ENCODE measurements at regions not wholly inside any gene's neighbourhood (a gene's known extent, or its start where the extent isn't known, plus 50 kb on each side); places are given as distances from the start of the nearest gene placed in this dataset.

DNA sequence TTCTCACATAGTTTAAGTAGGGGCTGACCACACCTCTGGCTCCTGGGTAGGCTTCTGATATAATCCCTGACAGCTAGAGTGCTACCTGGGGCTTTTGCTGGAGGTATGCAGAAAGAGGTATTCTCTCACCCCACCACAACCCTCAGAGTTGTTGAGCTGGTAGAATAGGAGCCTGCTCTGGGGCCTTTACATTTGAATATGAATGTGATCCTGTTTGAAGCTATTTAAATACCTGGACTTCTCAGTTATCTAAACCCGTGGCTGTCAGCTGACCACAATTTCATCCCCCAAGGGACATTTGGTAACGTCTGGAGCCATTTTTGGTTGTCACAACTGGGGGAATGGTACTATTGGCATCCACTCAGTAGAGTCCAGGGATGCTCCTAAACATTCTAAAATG is 669.1 kb downstream of the SATB2 start:
- no peak for DNase-seq

DNA sequence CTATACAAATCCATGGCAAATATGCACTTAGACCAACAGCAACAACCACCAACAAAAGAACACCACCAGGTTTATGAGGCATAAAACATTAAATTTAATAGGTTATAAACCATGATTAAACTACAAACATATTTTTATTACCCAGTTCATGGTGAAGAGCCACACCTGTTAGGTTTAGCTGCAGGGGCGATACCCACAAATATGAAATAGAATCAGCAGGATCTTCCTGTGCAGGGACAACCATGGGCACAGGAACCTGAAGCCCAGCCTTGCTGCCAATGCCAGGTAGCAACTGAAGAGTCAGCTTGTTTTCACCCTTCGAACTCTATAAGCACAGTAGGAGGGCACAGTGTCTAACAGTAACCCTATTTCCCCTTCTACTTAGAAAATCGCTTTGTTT is 675.0 kb downstream of the SATB2 start:
- no peak for DNase-seq

DNA sequence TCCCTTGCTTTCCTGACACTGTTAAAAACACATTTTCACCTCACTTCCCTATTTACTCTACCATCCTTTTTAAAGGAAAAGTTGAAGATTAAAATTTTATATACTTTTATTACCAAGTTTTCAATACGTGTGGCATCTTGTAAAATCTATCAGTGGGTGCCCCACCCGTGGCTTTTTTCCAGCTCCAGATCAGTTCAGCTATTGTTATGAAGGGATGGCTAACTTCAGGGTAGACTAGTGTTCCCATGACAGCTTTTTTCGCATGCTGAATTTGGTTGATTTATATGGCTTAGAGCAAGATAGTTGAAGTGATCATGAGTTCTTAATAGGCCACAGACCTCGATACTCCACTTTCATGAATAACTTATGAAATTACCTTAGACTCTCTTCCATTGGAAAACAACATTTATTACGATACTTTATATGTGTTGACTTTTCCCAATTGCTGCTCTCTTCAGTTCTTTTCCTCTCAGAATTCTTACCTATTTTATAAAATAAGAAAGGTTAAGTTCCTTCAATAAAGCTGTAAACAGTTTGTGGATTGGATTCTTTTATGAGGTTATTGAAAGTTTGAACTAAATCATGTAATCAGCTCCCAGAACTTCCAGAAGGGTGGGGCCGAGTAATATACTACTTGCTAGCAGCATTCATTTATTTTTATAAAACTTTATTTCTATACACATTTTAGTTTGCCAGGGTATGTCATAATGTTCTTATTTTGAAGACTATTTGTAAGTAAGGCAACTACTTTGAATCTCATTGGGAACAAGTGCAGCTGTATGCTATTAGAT is 680.9 kb downstream of the SATB2 start:
- DNase-seq, result no peak

DNA sequence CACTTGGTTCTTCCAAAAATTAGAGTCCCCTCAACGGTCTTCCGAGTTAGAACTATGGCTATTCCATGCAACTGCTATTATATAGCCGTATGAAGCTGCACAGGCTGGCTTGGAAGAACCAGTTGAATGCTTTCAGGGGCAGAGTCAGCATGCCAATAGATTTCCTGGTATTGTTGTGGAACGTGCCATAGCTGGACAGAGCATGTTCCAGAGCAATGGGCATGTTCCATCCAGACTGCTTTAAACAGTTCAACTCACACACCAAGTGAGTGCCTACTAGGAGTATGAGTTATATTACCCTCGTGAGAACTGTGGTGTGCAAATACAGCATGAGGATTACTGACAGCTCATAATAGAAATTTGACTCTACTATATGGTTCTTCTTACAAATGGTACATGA is 682.0 kb downstream of the SATB2 start:
- DNase-seq, result no peak

DNA sequence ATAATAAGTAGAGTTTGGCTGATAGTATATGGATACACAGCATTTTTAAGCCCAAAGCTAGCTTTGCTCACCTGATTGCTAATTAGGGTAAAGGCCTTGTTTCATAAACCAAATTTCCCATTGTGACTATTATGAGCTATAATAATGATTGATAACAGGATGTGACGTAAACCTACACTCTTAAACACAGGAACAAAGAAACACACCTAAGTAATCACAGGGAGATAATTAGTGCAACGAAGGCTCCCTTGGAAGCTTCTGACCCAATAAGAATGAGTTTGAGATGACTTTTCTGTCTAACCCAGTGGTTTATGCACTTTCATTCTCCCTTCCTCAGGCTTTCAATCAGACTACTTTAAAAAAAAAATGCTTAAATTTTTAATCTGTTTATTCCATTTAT is 683.2 kb downstream of the SATB2 start:
- DNase-seq, result no peak

DNA sequence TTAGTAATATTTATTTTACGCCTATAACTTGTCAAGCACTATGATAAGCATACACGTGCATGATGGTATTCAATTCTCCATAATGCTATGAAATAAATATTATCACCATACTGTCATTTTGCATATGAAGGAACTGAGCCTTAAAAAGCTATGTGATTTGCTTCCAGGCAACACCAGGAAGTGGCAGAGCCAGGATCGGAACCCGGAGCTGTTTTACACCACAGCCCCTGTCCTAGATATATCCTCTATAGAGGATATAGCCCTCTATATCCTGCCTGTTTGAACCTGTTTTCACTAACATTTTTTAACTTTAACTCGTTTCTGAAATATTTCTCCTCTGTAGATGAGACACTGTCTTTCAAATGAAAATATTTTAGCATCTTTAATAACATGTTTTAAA is 690.0 kb downstream of the SATB2 start:
- no peak for DNase-seq

DNA sequence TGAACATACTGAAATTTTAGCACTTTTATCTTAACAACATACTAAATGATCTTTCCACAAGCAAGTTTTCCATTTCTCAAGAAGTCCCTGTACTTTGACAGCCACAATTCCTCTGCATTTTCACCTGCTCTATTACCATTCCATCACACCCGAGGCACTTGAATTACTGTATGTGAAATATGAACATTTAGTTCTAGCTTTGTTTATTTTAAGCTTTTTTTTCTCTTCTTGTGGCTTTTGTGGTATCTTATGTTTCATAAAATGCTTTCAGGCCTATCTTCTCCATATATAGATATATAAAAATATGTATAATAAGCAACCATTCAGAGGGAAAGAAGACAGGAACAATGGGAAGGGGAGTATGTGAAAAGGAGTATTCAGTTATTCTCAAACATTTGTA is 693.9 kb downstream of the SATB2 start:
- no peak for DNase-seq

DNA sequence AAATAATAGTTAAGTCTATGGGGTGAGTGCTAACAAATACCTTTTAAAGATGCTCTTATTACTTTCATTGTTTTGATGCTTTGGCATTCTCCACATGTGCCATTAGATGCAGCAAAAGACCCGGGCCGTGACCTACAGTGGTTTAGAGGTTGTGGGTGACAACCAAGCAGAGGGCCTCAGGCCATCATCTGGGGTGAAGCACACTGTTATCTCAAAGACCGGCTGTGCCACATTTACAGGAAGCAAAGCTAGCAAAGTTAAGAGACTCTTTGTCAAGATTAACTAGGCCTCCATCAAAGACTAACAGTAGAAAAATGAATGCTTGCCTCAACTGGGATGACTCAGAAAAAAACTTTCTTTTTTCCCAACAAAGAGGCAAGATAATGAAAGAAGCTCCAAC is 695.3 kb downstream of the SATB2 start:
- DNase-seq, result peak; percentile 73

DNA sequence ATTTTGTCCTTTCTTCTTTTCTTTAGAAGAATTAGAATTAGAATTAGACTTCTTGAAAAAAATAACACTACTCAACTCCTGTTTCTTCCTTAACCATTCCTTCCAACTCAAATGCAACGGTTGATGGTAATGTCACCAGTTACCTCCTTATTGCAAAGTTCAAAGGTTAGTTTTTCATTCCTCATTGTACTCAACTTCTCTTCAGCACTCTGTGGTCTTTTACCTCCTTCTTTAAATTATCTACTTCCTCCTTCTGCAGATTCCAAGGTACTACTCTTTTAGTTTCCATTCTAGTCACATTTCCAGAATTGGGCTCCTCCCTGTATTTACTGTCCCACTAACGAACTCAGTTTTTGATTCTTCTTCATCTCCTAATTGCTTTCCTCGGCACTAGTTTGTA is 700.7 kb downstream of the SATB2 start:
- DNase-seq, result no peak

DNA sequence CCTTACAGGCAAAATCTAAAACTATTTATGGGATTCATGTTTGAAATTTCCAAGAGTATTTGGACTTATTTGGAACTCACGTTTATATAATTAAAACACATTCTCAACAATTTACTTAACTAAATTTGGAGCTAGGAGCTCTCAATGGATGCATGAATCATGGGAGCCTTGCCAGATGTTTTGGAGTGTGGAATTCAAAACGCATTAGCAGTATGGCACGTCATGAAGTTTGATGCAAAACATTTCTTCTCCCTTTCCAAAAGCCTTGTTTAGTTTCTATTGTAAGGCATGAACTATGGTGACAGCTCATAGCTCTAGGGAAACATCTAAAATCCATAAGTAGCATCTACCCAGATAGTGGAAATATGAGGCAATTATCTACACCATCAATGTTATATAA is 701.6 kb downstream of the SATB2 start:
- DNase-seq, result no peak

DNA sequence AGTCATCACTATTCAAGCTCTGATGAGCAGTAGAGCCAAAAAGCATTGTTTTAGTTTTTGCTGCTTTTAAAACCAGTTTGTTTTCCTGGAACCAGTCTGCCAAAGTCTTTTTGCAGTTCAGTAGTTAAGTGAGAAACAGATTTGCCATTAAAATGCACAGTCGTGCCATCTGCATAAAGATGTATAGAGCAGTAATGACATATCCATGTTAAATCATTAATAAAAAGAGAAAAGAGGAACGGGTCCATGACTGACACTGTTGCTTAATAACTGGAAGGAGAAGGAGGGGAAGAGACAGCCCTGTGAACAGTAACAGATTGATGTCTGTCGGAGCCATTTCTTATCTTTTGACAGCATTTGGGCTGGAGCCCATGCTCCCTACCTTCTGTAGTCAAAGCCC is 704.6 kb downstream of the SATB2 start:
- DNase-seq, result no peak

DNA sequence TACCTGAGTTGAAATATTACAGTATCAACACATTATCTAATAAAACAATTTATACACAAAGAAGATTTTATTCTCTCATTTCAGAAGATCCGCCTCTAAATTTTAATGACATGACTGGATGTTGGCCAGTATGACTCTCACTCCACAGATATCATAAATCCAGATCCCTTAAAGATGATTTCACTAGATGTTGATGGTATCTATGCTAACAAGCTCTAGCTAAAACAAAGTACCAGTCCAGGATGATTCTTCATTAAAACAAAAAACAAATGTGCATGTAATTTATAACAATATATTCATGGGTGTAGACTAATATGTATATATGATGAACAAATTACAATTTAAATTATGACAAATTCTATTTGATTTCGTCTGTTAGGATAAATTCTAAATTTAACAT is 708.4 kb downstream of the SATB2 start:
- no peak for DNase-seq

DNA sequence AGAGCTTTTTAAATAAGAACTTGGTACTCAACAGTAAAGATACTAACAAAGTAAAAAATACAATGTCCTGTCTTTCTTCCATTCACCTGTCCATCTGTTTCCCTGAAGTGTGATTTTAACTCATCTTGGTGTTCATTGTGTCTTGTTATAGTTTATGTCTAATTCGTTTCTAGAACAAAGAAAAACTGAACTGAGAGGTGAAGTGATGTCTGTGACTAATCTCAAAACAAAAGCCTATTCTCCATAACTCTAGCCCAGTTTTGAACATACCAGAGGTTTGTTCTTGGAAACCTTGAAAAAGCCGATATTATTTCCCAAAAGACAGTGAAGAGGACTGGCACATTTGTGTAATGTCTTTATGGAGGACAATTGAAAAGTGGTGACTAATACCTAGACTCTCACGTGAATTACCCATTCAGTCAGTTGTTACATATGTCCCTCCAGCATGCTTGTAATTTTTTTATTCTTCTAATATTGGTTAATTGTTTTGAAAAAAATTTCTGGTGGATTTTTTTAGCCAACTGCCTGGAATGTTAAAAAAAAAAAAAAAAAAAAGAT is 725.8 kb downstream of the SATB2 start:
- no peak for DNase-seq

DNA sequence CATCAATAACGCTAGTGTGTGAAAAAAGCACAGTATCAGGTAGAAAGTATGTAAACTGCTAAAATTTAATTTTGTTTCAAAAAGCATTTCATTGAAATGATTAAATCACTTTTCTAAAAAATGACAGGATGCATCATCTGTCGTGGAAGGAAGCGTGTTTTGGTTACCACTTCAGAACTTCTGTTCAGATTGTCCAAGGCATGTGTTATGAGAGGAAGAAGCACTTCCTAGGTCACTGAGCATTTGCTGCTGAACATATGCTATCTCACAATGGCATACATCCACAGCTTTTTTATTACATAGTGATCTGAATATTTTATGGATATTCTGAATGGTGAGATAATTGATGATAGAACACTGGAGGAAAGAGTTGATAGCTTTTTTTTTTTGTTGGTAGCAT is 737.5 kb downstream of the SATB2 start:
- DNase-seq, result no peak

DNA sequence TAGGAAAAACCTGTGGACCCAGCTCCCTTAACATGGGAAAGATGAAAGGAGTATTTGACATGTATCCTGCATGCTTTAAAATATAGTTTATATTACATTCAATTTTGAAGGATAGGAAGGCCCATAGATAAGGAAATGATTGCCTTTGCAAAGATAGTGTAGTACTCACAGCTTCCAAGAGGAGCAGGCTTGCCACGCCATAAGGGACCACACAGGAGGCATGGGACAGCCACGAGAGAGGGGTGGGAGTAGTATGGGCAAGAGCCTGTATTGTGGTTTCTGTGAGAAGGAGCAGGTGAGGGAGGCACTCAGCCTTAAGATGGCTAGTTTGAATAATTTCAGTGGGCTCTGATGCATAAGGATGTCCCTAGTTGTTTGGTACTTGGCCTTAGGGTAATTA is 740.3 kb downstream of the SATB2 start:
- DNase-seq, result no peak

DNA sequence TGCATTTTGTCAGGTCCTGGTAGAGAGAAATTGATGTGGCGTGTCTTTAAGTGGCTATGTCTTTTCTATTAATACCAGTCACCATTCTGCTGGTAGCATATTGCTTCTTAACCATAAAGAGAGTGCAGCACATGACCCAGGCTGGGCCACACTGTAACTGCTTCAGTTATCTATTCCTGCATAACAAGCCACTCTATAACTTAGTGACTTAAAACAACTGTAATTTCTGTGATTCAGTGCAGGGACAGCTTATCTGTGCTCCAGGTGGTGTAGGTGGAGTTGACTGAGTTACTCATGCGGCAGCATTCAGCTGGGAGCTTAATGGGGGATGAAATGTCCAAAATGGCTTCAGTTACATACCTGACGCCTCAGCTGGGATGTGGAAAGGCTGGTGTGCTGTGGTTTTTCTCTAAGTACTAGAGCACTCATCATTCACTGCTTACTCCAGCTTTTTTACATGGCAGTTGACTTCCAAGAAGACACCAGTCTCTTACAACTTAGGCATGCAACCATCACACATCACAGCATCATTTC is 742.4 kb downstream of the SATB2 start:
- DNase-seq, result no peak

DNA sequence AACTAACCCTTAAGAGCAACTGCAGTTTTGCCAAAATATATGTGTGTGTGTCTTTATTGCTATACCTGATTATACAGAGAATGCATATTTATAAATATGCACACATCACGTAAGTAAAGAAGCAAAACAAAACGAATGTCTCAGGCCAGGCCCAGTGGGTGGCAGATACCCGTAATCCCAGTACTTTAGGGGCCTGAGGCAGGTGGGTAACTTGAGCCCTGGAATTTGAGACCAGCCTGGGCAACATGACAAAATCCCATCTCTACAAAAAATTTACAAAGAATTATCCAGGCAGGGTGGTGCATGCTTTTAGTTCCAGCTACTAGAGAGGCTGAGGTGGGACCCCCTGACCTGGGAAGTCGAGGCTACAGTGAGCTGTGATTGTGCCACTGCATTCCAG is 745.3 kb downstream of the SATB2 start:
- no peak for DNase-seq

DNA sequence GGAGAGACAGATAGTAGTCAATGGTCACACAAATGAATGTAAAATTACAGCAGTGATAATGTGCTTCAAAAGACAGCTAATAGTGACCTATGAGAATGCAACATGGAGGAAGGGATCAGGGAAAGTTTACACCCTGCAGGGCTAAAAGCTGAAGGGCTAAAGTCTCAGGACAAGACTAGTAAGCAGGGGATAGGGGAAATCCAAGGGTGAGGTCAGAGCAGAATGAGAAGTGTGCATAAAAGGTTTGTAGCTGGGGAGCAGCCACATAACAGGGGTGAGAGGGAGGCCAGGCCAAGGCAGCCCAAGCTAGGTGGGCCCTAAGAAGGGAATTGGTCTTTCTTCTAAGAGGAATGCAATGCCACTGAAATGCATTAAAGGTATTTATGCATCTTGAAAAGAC is 746.3 kb downstream of the SATB2 start:
- no peak for DNase-seq

DNA sequence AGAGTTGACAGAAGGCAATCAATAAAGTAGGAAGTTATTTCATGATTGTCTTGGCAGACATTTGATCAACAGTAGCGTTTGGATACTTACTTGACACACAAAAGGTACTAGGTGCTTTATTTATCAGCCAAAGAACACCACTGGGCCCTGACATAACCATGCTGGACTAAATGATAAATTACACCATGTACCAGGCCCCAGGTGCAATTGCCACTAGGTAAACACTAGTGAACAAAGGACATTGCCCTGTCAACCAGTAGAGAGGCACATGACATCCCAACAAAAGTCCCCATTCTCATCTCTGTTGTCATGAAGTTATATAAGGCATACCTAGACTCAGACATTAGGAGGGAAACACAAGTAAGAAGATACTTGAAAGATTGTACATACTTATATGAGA is 747.2 kb downstream of the SATB2 start:
- no peak for DNase-seq

DNA sequence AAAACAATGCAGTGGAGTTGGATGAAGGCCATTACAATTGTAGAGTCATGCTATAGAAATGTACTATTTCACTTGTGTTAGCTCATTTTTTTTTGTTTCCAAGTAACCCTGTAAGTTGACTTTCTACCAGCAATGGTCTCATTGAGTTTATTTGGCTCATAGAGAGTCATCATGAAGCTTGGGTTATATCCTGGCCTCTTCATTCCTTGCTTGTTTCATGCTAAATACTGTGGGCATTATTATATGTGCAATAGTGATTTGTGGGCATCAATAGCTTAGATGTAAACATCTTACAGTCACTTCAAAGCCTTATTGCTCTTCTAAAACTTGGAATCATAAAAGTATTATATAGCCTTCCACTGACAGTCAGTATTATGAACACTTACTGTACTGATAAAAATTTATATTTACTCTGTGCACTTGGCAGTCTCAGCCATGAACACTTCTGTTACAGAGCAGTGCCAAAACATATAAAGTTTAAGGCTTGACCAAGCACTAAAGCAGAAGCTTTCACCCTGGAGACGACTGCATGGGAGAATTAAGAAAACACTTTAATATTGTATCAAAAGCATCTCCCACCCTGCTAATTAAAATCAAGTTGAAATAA is 751.2 kb downstream of the SATB2 start:
- DNase-seq, result no peak

DNA sequence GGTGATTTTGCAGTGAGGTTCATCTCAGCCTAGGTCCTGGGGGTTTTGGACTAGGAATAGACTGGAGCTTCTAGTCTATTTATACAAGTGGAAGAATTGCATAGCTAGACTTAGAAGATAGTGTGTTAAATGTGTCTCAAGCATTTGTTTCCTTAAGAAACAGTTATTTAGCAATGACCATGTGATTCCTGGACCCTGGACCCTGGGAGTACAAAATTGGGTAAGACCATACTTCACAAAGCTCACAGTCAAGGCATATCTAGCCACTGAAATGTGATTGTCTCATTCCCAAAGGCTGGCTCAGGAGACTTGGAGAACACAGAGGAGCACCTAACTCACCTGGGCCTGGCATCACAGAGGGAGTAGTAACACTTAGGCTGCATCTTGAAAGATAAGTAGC is 754.5 kb downstream of the SATB2 start:
- DNase-seq, result no peak

DNA sequence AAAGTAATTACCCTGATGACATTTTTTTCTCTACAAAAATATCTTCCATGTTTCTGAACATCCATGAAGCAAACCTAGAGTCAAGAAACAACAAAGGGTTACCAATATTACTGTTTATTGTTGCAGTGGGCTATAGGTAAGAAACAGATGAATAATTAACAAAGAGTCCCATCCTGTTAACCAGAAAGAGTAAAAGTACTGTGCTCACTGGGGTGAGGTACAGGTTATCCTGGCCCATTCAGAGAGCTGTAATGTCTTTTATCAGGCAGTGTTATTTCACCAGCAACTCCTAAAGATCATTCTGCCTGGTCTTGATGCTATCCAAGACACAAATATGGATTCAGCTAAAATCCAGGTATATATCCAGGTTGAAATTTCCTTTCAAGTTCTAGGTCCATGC is 754.9 kb downstream of the SATB2 start:
- DNase-seq, result no peak

DNA sequence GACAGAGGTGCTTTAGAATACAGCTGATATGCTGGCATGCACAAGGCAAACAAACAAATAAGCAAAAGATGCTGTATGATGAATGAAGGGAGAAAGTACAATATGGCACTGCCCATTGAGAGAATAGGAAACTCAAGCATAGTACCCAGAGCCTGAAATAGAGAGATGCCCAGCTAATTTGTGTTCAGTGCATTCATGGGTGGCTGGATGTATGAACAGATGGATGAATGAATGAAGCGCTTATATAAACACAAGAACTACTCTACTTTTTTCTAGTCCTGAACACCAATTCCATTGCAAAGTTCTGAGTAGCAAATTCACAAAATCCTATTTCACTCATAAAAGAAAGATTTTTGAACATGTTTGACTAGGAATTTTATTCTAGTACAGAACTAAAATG is 756.3 kb downstream of the SATB2 start:
- DNase-seq, result no peak

DNA sequence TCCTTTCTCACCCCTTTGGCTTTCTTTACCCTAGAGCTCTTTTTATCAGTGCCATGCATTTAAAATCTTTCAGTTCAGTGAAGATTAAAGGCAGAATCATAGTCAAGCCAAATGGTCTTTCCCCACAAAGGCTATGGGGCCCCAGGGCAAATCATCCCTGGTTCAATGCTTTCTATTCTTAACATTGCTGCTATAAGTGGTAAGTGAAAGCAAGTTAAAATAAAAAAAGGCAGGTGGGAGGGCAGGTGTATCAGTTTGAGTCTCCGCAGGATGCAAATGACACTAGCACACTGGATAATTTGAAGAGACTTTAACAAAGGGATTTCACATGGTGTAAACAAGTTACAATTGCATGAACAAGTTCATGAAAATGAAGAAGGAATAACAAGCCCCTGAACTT is 757.4 kb downstream of the SATB2 start:
- no peak for DNase-seq

DNA sequence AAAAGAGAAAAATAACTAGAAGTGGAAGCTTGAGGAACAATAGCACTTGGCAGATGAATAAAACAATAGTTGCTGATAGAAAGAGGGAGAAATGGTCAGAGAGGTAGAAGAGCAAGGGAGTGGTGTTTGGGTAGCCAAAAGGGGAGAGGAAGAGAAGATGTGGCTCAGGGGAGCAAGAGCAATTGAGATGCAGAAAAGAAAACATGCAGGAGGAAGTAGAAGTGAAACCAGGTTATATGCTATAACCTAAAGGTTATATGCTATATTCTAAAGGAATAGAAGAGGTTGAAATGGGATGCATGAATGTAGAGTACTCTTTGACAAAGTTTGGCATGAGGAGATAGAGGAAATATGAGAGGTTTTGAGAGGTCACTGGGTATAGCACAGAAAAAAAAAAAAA is 759.5 kb downstream of the SATB2 start:
- no peak for DNase-seq

All from left hindlimb (tissue), 1 donor.